ENCODE measurements at regions not wholly inside any gene's neighbourhood (a gene's known extent, or its start where the extent isn't known, plus 50 kb on each side); places are given as distances from the start of the nearest gene placed in this dataset.

- TF ChIP-seq CTCF (IDR thresholded peaks at IDR 0.05) (no peak), POLR2A (IDR thresholded peaks at IDR 0.05) (no peak)
These were observed 125.3 kb downstream of the GLUD2 start for GRCh38 chrX:121172703-121173102.

All from thyroid gland (tissue), 4 donors.